Activated CD8-positive, alpha-beta T cell treated with anti-CD3 and anti-CD28 coated beads for 36 hours (primary cell): ENCODE measurements at regions not wholly inside any gene's neighbourhood (a gene's known extent, or its start where the extent isn't known, plus 50 kb on each side); places are given as distances from the start of the nearest gene placed in this dataset.

Source experiments
- ATAC-seq: fragments of 200-7000 bp; cut with Tn5 transposase; one replicate; pipeline ENCODE4 v1.10.0; 2021; ENCODE audit warnings: mild to moderate bottlenecking, moderate library complexity
- CTCF ChIA-PET: fragments of 350-600 bp; sonication (Branson Sonifier 250); formaldehyde crosslinking; loops from one replicate; lab custom pipeline; 2021; ENCODE audit warnings: antibody characterized with exemption; lab: Charles Lee
- POLR2A ChIA-PET: fragments of 350-600 bp; sonication (Branson Sonifier 250); formaldehyde crosslinking; loops from one replicate; lab custom pipeline; 2021; ENCODE audit warnings: antibody characterized with exemption; lab: Charles Lee
- DNase-seq: peaks from one replicate; pipeline ENCODE4 v3.0.0-alpha.2; 2020
- H3K27ac Mint-ChIP-seq: one replicate; pipeline ENCODE4 v1.8.0; 2021; ENCODE audit warnings: mild to moderate bottlenecking, mixed read lengths
- H3K27me3 Mint-ChIP-seq: one replicate; pipeline ENCODE4 v1.8.0; 2021; ENCODE audit warnings: mixed read lengths
- H3K36me3 Mint-ChIP-seq: one replicate; pipeline ENCODE4 v1.8.0; 2021; ENCODE audit warnings: low read depth, mixed read lengths
- H3K4me1 Mint-ChIP-seq: one replicate; pipeline ENCODE4 v1.8.0; 2021; ENCODE audit warnings: low read depth, mixed read lengths
- H3K4me3 Mint-ChIP-seq: one replicate; pipeline ENCODE4 v1.8.0; 2021; ENCODE audit warnings: mild to moderate bottlenecking, moderate library complexity, mixed read lengths
- H3K9me3 Mint-ChIP-seq: one replicate; pipeline ENCODE4 v1.8.0; 2021; ENCODE audit warnings: mixed read lengths
- intact Hi-C: fragments of 100-400 bp; cut with micrococcal nuclease; formaldehyde crosslinking; loops from one replicate; pipeline ENCODE4 v1.10.0; 2022
- TF ChIP-seq, protein P1 (sequence below): fragments of 200-600 bp; IDR thresholded peaks from one replicate; pipeline ENCODE4 v1.8.0; 2022; ENCODE audit warnings: antibody characterized with exemption, mild to moderate bottlenecking

DNA sequence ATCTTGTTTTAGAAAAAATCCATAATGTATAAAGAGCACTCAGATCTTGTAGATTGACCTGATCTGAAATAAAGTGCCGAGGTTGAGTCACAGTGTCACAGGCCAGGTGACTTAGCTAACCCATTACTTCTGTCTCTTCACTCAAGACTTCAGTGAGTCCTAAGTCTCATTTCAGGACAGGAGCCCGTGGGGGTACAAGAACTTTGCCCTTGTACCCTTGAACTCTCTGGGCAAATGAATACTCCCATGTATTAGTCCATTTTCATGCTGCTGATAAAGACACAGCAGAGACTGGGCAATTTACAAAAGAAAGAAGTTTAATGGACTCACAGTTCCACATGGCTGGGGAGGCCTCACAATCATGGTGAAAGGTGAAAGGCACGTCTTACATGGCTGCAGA is 160.2 kb downstream of the ZPLD1 start:
- DNase-seq (no peak), ATAC-seq (no peak)
- Mint-ChIP-seq H3K9me3 (no peaks in the 10 kb centered on the region), H3K36me3 (no peaks in the 10 kb centered on the region), H3K27me3 (peaks cover 6% of the 10 kb centered on the region), H3K4me3 (no peak overlapping the region), H3K4me1 (no peaks in the 10 kb centered on the region), H3K27ac (no peak overlapping the region)
- TF ChIP-seq, protein P1, sequence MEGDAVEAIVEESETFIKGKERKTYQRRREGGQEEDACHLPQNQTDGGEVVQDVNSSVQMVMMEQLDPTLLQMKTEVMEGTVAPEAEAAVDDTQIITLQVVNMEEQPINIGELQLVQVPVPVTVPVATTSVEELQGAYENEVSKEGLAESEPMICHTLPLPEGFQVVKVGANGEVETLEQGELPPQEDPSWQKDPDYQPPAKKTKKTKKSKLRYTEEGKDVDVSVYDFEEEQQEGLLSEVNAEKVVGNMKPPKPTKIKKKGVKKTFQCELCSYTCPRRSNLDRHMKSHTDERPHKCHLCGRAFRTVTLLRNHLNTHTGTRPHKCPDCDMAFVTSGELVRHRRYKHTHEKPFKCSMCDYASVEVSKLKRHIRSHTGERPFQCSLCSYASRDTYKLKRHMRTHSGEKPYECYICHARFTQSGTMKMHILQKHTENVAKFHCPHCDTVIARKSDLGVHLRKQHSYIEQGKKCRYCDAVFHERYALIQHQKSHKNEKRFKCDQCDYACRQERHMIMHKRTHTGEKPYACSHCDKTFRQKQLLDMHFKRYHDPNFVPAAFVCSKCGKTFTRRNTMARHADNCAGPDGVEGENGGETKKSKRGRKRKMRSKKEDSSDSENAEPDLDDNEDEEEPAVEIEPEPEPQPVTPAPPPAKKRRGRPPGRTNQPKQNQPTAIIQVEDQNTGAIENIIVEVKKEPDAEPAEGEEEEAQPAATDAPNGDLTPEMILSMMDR = no peak
- intact Hi-C loops = no loop called here
- POLR2A ChIA-PET = no interaction called here
- CTCF ChIA-PET = no interaction called here

DNA sequence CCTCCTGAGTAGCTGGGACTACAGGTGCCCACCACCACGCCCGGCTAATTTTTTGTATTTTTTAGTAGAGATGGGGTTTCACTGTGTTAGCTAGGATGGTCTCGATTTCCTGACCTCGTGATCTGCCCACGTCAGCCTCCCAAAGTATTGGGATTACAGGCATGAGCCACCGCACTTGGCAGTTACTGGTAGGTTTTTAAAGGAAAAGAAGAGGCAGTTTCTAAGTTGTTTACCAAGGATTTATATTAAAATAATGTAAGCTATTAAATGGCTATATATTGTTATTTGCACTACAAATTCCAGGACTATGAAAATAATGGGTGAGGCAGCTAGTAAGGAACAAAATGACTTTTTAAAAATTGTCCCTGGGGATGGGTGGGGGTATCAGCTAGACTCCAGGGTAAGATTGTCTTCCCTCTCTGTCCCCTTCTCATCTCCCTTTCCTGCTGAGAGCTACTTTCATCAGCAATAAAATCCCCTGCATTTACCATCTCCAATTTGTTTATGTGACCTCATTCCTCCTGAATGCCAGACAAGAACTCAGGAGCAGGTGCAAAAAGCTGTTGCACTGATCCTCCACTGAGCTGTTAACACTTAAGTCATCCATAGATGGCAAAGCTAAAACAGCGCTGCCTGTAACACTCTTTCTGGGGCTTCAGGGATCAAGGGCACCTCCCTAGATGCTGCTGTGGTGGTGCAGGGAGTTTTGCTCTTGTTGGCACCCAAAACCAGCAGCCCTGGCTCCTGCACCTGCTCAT is 165.2 kb downstream of the ZPLD1 start:
- Mint-ChIP-seq H3K4me3 (no peak overlapping the region), H3K27ac (no peak overlapping the region), H3K36me3 (no peaks in the 10 kb centered on the region), H3K27me3 (peaks cover 7% of the 10 kb centered on the region), H3K9me3 (no peaks in the 10 kb centered on the region), H3K4me1 (no peaks in the 10 kb centered on the region)
- ATAC-seq = no peak
- intact Hi-C loops = no loop called here
- DNase-seq = no peak
- ChIA-PET CTCF (interaction anchor here (1.0 kb wide), 1 partner anchor 14 kb away, joined by 3 read pairs; no protein-coding TSS in a partner anchor), POLR2A (no interaction called here)
- TF ChIP-seq, protein P1 = no peak

DNA sequence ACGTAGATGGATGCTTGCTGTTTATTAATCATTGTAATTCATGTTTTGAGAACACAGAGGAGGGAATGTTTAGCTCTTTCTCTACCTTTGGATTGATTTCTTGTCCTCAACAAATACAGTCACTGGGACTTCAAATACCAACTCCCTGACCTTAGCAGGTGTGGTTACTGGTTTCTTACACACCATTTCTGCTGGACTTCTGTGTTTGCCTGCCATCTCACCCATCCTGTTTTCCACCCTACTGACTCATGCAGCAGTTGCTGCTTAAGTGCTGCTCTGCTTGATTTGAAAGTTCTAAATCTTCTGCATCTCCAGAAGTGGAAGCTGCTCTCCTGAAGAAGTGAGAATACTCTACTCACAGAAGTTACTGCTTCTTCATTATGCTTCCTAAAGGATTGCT is 170.3 kb downstream of the ZPLD1 start:
- DNase-seq = no peak
- peaks cover 5% of the 10 kb centered on the region for H3K27me3 Mint-ChIP-seq
- H3K4me1 Mint-ChIP-seq = no peaks in the 10 kb centered on the region
- H3K27ac Mint-ChIP-seq = no peak overlapping the region
- no peaks in the 10 kb centered on the region for H3K36me3 Mint-ChIP-seq
- intact Hi-C loops = no loop called here
- no peak overlapping the region for H3K4me3 Mint-ChIP-seq
- ATAC-seq = no peak
- POLR2A ChIA-PET = no interaction called here
- TF ChIP-seq, protein P1 = no peak
- CTCF ChIA-PET = no interaction called here
- H3K9me3 Mint-ChIP-seq = no peaks in the 10 kb centered on the region

DNA sequence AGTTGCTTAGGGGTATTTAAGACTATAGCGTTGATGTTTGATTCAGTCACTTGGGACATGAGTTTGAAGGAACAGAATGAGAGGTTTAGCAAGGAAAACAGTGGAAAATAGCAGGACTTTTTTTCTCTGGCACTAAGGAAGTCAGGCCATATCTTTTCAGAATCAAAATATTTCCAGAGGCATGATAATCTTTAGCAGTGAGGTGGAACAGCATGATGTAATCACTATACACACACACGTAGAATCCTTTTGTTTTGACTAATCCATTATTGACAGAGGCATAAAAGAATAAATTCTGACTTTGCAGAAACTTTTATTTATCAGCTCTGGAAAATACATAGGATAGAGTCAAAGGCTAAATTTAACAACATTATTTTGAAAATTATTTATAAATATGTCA is 174.1 kb downstream of the ZPLD1 start:
- TF ChIP-seq, protein P1 = no peak
- Mint-ChIP-seq H3K4me3 (no peak overlapping the region), H3K27ac (no peak overlapping the region), H3K9me3 (no peaks in the 10 kb centered on the region), H3K4me1 (no peaks in the 10 kb centered on the region), H3K36me3 (no peaks in the 10 kb centered on the region), H3K27me3 (no peaks in the 10 kb centered on the region)
- intact Hi-C loops = no loop called here
- DNase-seq (no peak), ATAC-seq (no peak)
- ChIA-PET POLR2A (no interaction called here), CTCF (no interaction called here)

DNA sequence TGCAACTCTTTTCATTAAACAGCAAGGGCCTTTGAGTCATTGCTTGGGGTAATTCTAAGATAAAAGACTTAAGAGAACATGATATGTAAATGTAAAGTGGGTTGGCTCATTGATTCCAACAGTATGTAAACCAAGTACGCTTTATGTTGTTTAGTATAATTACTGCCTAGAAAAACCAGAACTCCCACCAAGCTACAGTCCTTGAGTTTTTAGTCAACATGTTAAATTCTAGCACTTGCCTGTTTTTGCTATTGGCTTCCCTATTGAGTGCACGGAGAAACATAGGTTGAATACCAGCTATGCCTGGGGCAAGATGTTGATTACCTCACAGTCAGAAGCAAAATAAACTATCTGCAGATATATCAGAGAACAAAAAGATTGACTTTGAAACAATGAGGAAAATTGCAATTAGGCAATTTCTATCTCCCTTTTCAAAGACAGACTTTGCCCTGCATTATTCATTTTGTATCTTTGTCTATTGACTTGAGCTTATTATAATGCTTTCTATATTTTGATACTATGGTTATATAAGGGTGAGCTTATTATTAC is 179.3 kb downstream of the ZPLD1 start:
- TF ChIP-seq, protein P1 = no peak
- Mint-ChIP-seq H3K27ac (no peak overlapping the region), H3K4me1 (no peaks in the 10 kb centered on the region), H3K9me3 (no peaks in the 10 kb centered on the region), H3K27me3 (no peaks in the 10 kb centered on the region), H3K36me3 (no peaks in the 10 kb centered on the region), H3K4me3 (no peak overlapping the region)
- ATAC-seq (no peak), DNase-seq (no peak)
- CTCF ChIA-PET = interaction anchor here (1.0 kb wide), 1 partner anchor 14 kb away, joined by 3 read pairs; no protein-coding TSS in a partner anchor
- intact Hi-C loops = no loop called here
- POLR2A ChIA-PET = no interaction called here
